GM20000 (cell line): ENCODE measurements at regions not wholly inside any gene's neighbourhood (a gene's known extent, or its start where the extent isn't known, plus 50 kb on each side); places are given as distances from the start of the nearest gene placed in this dataset.

Experiments
- DNase-seq: peaks from one replicate; pipeline ENCODE4 v3.0.0; 2012; ENCODE audit warnings: low spot score
- CTCF ChIP-seq: IDR thresholded peaks from 2 replicates; pipeline ENCODE4 v1.5.1; 2012; ENCODE audit warnings: mild to moderate bottlenecking, control low read depth; ENCODE audit errors: extremely low read depth, missing control alignments

- TF ChIP-seq CTCF, result no peak
- no peak for DNase-seq
Observed at GRCh38 chr2:184026961-184027360, 571.4 kb upstream of the ZNF804A start.

GRCh38 chr2:184030245-184030644 lies 568.1 kb upstream of the ZNF804A start:
- TF ChIP-seq CTCF, result no peak
- DNase-seq, result no peak

GRCh38 chr2:184030989-184031388 lies 567.3 kb upstream of the ZNF804A start:
- no peak for TF ChIP-seq CTCF
- DNase-seq, result no peak

- no peak for TF ChIP-seq CTCF
- DNase-seq, result no peak
Observed at GRCh38 chr2:184031402-184032147, 566.8 kb upstream of the ZNF804A start.

GRCh38 chr2:184032983-184033382 lies 565.3 kb upstream of the ZNF804A start:
- no peak for DNase-seq
- TF ChIP-seq CTCF, result no peak

- DNase-seq, result no peak
- TF ChIP-seq CTCF, result no peak
Observed at GRCh38 chr2:184037273-184037672, 561.1 kb upstream of the ZNF804A start.

- no peak for TF ChIP-seq CTCF
Observed at GRCh38 chr2:184039493-184039892, 558.8 kb upstream of the ZNF804A start.

More at GRCh38 chr2:184039493-184039892, 558.8 kb upstream of the ZNF804A start:
- no peak for DNase-seq
